Hematopoietic multipotent progenitor cell treated with erythropoietin and hydrocortisone succinate and interleukin-3 and kit ligand, for 8 days (in vitro differentiated cells): ENCODE measurements at regions not wholly inside any gene's neighbourhood (a gene's known extent, or its start where the extent isn't known, plus 50 kb on each side); places are given as distances from the start of the nearest gene placed in this dataset.

Experiments
- DNase-seq: peaks from one replicate; pipeline ENCODE4 v3.0.0-alpha.2; 2015

- no peak for DNase-seq
Observed at GRCh38 chr20:11053310-11053709, 379.5 kb upstream of the JAG1 start.

GRCh38 chr20:11054266-11054993, 380.6 kb upstream of the JAG1 start:
- DNase-seq, result no peak

- no peak for DNase-seq
Observed at GRCh38 chr20:11056414-11056813, 382.6 kb upstream of the JAG1 start.

- no peak for DNase-seq
Observed at GRCh38 chr20:11057624-11058023, 383.8 kb upstream of the JAG1 start.

GRCh38 chr20:11059659-11060058, 385.9 kb upstream of the JAG1 start:
- no peak for DNase-seq

- DNase-seq, result no peak
Observed at GRCh38 chr20:11060423-11061185, 386.8 kb upstream of the JAG1 start.

GRCh38 chr20:11063444-11063843, 389.6 kb upstream of the JAG1 start:
- no peak for DNase-seq

- no peak for DNase-seq
Observed at GRCh38 chr20:11064946-11065345, 391.1 kb upstream of the JAG1 start.

- no peak for DNase-seq
Observed at GRCh38 chr20:11067359-11067758, 393.6 kb upstream of the JAG1 start.

- DNase-seq, result no peak
Observed at GRCh38 chr20:11072982-11073381, 399.2 kb upstream of the JAG1 start.

GRCh38 chr20:11076434-11077105, 402.8 kb upstream of the JAG1 start:
- DNase-seq, result no peak

GRCh38 chr20:11077226-11077625, 403.4 kb upstream of the JAG1 start:
- no peak for DNase-seq

GRCh38 chr20:11080010-11080409, 406.2 kb upstream of the JAG1 start:
- no peak for DNase-seq

- no peak for DNase-seq
Observed at GRCh38 chr20:11080781-11081377, 407.1 kb upstream of the JAG1 start.

- DNase-seq, result no peak
Observed at GRCh38 chr20:11083841-11084240, 410.0 kb upstream of the JAG1 start.

- no peak for DNase-seq
Observed at GRCh38 chr20:11084508-11084907, 410.7 kb upstream of the JAG1 start.

- no peak for DNase-seq
Observed at GRCh38 chr20:11086970-11087369, 413.2 kb upstream of the JAG1 start.

GRCh38 chr20:11090751-11091150, 417.0 kb upstream of the JAG1 start:
- no peak for DNase-seq

- no peak for DNase-seq
Observed at GRCh38 chr20:11091511-11091910, 417.7 kb upstream of the JAG1 start.

- no peak for DNase-seq
Observed at GRCh38 chr20:11092151-11092550, 418.4 kb upstream of the JAG1 start.

- no peak for DNase-seq
Observed at GRCh38 chr20:11094196-11094595, 420.4 kb upstream of the JAG1 start.

- no peak for DNase-seq
Observed at GRCh38 chr20:11094711-11095110, 420.9 kb upstream of the JAG1 start.

- DNase-seq, result no peak
Observed at GRCh38 chr20:11098888-11099287, 425.1 kb upstream of the JAG1 start.

- DNase-seq, result peak; percentile 12
Observed at GRCh38 chr20:11101243-11101642, 427.4 kb upstream of the JAG1 start.
